Neural progenitor cell (in vitro differentiated cells): ENCODE measurements at regions not wholly inside any gene's neighbourhood (a gene's known extent, or its start where the extent isn't known, plus 50 kb on each side); places are given as distances from the start of the nearest gene placed in this dataset.

Experiments
- DNase-seq: peaks from one replicate; pipeline ENCODE4 v3.0.0-alpha.2; 2016; ENCODE audit warnings: low spot score
- H2AFZ ChIP-seq: fragments of 200-600 bp; sonication (generic); replicated peaks from 2 replicates; pipeline ENCODE4 v1.6.1; 2016; ENCODE audit warnings: antibody characterized with exemption
- H3F3A ChIP-seq: fragments of 200-600 bp; sonication (generic); 2 replicates; pipeline ENCODE4 v1.6.1; 2016; ENCODE audit warnings: antibody characterized with exemption, low read depth
- H3K27ac ChIP-seq: fragments of 200-600 bp; sonication (generic); 2 replicates; pipeline ENCODE4 v1.5.1; 2016; ENCODE audit warnings: mild to moderate bottlenecking
- H3K27me3 ChIP-seq: fragments of 200-600 bp; sonication (generic); 2 replicates; pipeline ENCODE4 v1.6.1; 2016; ENCODE audit warnings: mild to moderate bottlenecking, moderate library complexity
- H3K36me3 ChIP-seq: fragments of 200-600 bp; sonication (generic); 2 replicates; pipeline ENCODE4 v1.5.1; 2016
- H3K4me1 ChIP-seq: fragments of 200-600 bp; sonication (generic); 2 replicates; pipeline ENCODE4 v1.6.1; 2016; ENCODE audit warnings: mixed run types
- H3K4me2 ChIP-seq: fragments of 200-600 bp; sonication (generic); 2 replicates; pipeline ENCODE4 v1.6.1; 2016
- H3K4me3 ChIP-seq: fragments of 200-600 bp; sonication (generic); 2 replicates; pipeline ENCODE4 v1.5.1; 2016
- H3K79me2 ChIP-seq: fragments of 200-600 bp; sonication (generic); 2 replicates; pipeline ENCODE4 v1.6.1; 2016; ENCODE audit warnings: low read depth
- H3K9ac ChIP-seq: fragments of 200-600 bp; sonication (generic); 2 replicates; pipeline ENCODE4 v1.6.1; 2016
- H3K9me3 ChIP-seq: fragments of 200-600 bp; sonication (generic); 2 replicates; pipeline ENCODE4 v1.5.1; 2016; ENCODE audit warnings: low read depth
- H4K20me1 ChIP-seq: fragments of 200-600 bp; sonication (generic); 2 replicates; pipeline ENCODE4 v1.6.1; 2016; ENCODE audit warnings: low read depth
- H3K27ac Mint-ChIP-seq: 3 replicates; pipeline ENCODE4 v1.8.0; 2021; ENCODE audit warnings: mixed read lengths
- H3K27me3 Mint-ChIP-seq: 2 replicates; pipeline ENCODE4 v1.8.0; 2022; ENCODE audit warnings: low read depth, mild to moderate bottlenecking, inconsistent platforms, moderate library complexity, mixed read lengths; ENCODE audit not compliant: insufficient read depth
- H3K36me3 Mint-ChIP-seq: 3 replicates; pipeline ENCODE4 v1.8.0; 2021; ENCODE audit warnings: mixed read lengths
- H3K4me1 Mint-ChIP-seq: 3 replicates; pipeline ENCODE4 v1.8.0; 2021; ENCODE audit warnings: mixed read lengths
- H3K4me3 Mint-ChIP-seq: 3 replicates; pipeline ENCODE4 v1.8.0; 2021; ENCODE audit warnings: mild to moderate bottlenecking, moderate library complexity, mixed read lengths
- H3K9me3 Mint-ChIP-seq: 3 replicates; pipeline ENCODE4 v1.8.0; 2020; ENCODE audit warnings: mixed read lengths
- CTCF ChIP-seq: fragments of 200-600 bp; sonication (generic); IDR thresholded peaks from 2 replicates; pipeline ENCODE4 v1.5.1; 2017; ENCODE audit warnings: antibody characterized with exemption, mild to moderate bottlenecking
- EZH2 ChIP-seq: fragments of 200-600 bp; sonication (generic); IDR thresholded peaks from 2 replicates; pipeline ENCODE4 v1.6.1; 2017; ENCODE audit warnings: antibody characterized with exemption, mild to moderate bottlenecking, moderate library complexity
- EZH2phosphoT487 ChIP-seq: fragments of 200-600 bp; sonication (generic); IDR thresholded peaks from 2 replicates; pipeline ENCODE4 v1.6.1; 2017; ENCODE audit warnings: antibody characterized with exemption

- H3K36me3 Mint-ChIP-seq = no peaks in the 10 kb centered on the region
- no peaks in the 10 kb centered on the region for H3K4me1 Mint-ChIP-seq
- H3K4me3 ChIP-seq = no peak overlapping the region
- H3K4me1 ChIP-seq = peaks cover 10% of the 10 kb centered on the region
- H3K9me3 ChIP-seq = no peaks in the 10 kb centered on the region
- no peaks in the 10 kb centered on the region for H4K20me1 ChIP-seq
- H3K27me3 ChIP-seq = no peaks in the 10 kb centered on the region
- H3K4me3 Mint-ChIP-seq = no peak overlapping the region
- no peak overlapping the region for H3K9ac ChIP-seq
- no peak overlapping the region for H3K27ac Mint-ChIP-seq
- H3F3A ChIP-seq = no peaks in the 10 kb centered on the region
- peak overlapping the region; percentile 45 for H2AFZ ChIP-seq
- no peak for TF ChIP-seq EZH2
- no peak for TF ChIP-seq CTCF
- no peak for TF ChIP-seq EZH2phosphoT487
- no peaks in the 10 kb centered on the region for H3K36me3 ChIP-seq
- no peaks in the 10 kb centered on the region for H3K27me3 Mint-ChIP-seq
- H3K79me2 ChIP-seq = no peaks in the 10 kb centered on the region
- no peak overlapping the region for H3K4me2 ChIP-seq
- H3K27ac ChIP-seq = no peak overlapping the region
- no peaks in the 10 kb centered on the region for H3K9me3 Mint-ChIP-seq
- DNase-seq = no peak
Measured at GRCh38 chr1:88219521-88219920, 464.6 kb upstream of the PKN2 start.

- H3K27ac Mint-ChIP-seq = no peak overlapping the region
- no peak for DNase-seq
Measured at GRCh38 chr1:88221411-88221810, 462.7 kb upstream of the PKN2 start.

GRCh38 chr1:88224906-88225305, 459.2 kb upstream of the PKN2 start:
- H3K27ac ChIP-seq = no peak overlapping the region
- TF ChIP-seq CTCF = no peak
- TF ChIP-seq EZH2 = no peak
- TF ChIP-seq EZH2phosphoT487 = no peak
- no peak overlapping the region for H3K27ac Mint-ChIP-seq
- H3K4me2 ChIP-seq = no peak overlapping the region
- H3K27me3 Mint-ChIP-seq = peaks cover 2% of the 10 kb centered on the region
- no peaks in the 10 kb centered on the region for H3K36me3 ChIP-seq
- H3K4me1 ChIP-seq = peaks cover 10% of the 10 kb centered on the region
- no peaks in the 10 kb centered on the region for H3K36me3 Mint-ChIP-seq
- no peaks in the 10 kb centered on the region for H3K9me3 ChIP-seq
- no peak overlapping the region for H3K4me3 ChIP-seq
- H3K27me3 ChIP-seq = no peaks in the 10 kb centered on the region
- no peaks in the 10 kb centered on the region for H3K9me3 Mint-ChIP-seq
- H3K79me2 ChIP-seq = no peaks in the 10 kb centered on the region
- no peaks in the 10 kb centered on the region for H4K20me1 ChIP-seq
- H2AFZ ChIP-seq = no peak overlapping the region
- no peak overlapping the region for H3K4me3 Mint-ChIP-seq
- H3F3A ChIP-seq = no peaks in the 10 kb centered on the region
- DNase-seq = no peak
- H3K4me1 Mint-ChIP-seq = peaks cover 2% of the 10 kb centered on the region
- H3K9ac ChIP-seq = no peak overlapping the region

More at GRCh38 chr1:88221411-88221810, 462.7 kb upstream of the PKN2 start:
- Histone ChIP-seq H3K4me1 (peaks cover 10% of the 10 kb centered on the region), H3K9me3 (no peaks in the 10 kb centered on the region), H3K4me3 (no peak overlapping the region), H3K79me2 (no peaks in the 10 kb centered on the region), H3F3A (no peaks in the 10 kb centered on the region), H3K4me2 (no peak overlapping the region), H4K20me1 (no peaks in the 10 kb centered on the region), H2AFZ (peak overlapping the region; percentile 45), H3K27me3 (no peaks in the 10 kb centered on the region), H3K27ac (no peak overlapping the region), H3K36me3 (no peaks in the 10 kb centered on the region), H3K9ac (no peak overlapping the region)
- Mint-ChIP-seq H3K9me3 (no peaks in the 10 kb centered on the region), H3K4me3 (no peak overlapping the region), H3K27me3 (peaks cover 2% of the 10 kb centered on the region), H3K36me3 (no peaks in the 10 kb centered on the region), H3K4me1 (no peaks in the 10 kb centered on the region)
- TF ChIP-seq EZH2 (no peak), EZH2phosphoT487 (no peak), CTCF (no peak)
